A673 (cell line): ENCODE measurements at regions not wholly inside any gene's neighbourhood (a gene's known extent, or its start where the extent isn't known, plus 50 kb on each side); places are given as distances from the start of the nearest gene placed in this dataset.
"Not testable (repeated sequence)": the region's sequence is repeated elsewhere in the genome, so short reads cannot be mapped to it uniquely, and the experiment has no call there.

Experiments used
- EZH2 ChIP-seq: fragments of 200-600 bp; sonication (generic); IDR thresholded peaks from 2 replicates; pipeline ENCODE4 v1.6.1; 2017; ENCODE audit warnings: borderline replicate concordance, low read depth, mild to moderate bottlenecking, mixed read lengths, antibody characterized with exemption, low read length; ENCODE audit not compliant: poor library complexity, severe bottlenecking
- TF ChIP-seq, protein P1 (sequence below): fragments of 300-800, 200-600 bp; sonication (generic); conservative IDR thresholded peaks from 2 replicates; pipeline ENCODE4 v1.5.1; 2017; ENCODE audit warnings: low read depth, mild to moderate bottlenecking, antibody characterized with exemption, low read length, moderate library complexity, mixed read lengths

DNA sequence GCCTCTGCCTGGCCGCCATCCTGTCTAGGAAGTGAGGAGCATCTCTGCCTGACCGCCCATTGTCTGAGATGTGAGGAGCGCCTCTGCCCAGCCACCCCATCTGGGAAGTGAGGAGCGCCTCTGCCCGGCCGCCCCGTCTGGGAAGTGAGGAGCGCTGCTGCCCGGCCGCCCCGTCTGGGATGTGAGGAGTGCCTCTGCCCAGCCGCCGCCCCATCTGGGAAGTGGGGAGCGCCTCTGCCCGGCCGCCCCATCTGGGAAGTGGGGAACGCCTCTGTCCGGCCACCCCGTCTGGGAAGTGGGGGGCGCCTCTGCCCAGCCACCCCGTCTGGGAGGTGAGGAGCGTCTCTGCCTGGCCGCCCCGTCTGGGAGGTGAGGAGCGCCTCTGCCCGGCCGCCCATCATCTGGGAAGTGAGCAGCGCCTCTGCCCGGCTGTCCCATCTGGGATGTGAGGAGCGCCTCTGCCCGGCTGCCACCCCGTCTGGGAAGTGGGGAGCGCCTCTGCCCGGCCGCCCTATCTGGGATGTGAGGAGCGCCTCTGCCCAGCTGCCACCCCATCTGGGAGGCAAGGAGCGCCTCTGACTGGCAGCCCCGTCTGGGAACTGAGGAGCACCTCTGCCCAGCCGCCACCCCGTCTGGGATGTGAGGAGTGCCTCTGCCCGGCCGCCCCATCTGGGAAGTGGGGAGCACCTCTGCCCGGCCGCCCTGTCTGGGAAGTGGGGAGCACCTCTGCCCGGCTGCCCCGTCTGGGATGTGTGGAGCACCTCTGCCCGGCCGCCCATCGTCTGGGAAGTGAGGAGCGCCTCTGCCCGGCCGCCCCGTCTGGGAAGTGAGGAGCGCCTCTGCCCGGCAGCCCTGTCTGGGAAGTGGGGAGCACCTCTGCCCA, 787.3 kb downstream of the PLA2G4A start:
- TF ChIP-seq, protein P1, sequence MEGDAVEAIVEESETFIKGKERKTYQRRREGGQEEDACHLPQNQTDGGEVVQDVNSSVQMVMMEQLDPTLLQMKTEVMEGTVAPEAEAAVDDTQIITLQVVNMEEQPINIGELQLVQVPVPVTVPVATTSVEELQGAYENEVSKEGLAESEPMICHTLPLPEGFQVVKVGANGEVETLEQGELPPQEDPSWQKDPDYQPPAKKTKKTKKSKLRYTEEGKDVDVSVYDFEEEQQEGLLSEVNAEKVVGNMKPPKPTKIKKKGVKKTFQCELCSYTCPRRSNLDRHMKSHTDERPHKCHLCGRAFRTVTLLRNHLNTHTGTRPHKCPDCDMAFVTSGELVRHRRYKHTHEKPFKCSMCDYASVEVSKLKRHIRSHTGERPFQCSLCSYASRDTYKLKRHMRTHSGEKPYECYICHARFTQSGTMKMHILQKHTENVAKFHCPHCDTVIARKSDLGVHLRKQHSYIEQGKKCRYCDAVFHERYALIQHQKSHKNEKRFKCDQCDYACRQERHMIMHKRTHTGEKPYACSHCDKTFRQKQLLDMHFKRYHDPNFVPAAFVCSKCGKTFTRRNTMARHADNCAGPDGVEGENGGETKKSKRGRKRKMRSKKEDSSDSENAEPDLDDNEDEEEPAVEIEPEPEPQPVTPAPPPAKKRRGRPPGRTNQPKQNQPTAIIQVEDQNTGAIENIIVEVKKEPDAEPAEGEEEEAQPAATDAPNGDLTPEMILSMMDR: not testable (repeated sequence)
- TF ChIP-seq EZH2: not testable (repeated sequence)
